COLO829 (cell line): ENCODE measurements at regions not wholly inside any gene's neighbourhood (a gene's known extent, or its start where the extent isn't known, plus 50 kb on each side); places are given as distances from the start of the nearest gene placed in this dataset.

Experiments
- DNase-seq: peaks from one replicate; pipeline ENCODE4 v3.0.0; 2012; ENCODE audit warnings: low spot score

DNA sequence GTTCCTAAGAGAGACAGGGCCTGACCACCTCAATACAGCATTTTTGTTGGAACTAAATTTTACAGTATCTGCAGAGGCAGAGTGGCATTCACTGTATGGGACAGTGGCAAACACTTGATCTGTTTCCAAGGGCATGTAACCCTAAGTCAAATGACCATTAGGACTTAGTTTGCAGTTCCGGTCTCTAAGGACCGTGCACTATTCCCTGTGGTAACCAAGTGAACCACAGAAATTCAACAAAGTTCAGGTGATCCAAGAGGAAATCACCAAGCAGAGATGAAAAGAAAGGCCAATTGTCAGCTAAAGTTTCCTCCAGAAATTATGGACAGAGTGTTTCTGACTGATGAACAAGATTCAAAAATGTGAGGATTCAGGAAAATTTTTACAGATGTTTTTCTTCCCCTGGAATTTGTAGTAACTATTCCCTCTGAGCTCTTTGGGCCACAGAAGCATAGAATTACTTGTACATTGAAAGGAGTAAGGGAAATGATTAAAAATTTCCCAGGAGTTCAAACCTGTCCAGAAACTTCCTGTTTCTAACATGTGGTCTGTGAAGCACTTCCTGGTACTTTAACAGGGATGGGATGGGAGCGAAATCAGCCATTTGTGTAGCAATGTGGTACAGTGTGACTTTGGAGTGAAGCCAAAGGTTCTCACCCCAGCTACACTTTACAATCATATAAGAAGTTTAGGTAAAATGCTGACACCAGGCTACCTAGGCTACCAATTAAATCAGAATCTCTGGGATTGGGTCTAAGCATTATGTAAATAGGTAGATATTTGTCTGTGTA, 266.1 kb upstream of the MAP3K1 start:
- no peak for DNase-seq

- DNase-seq, result no peak
Observed at GRCh38 chr5:56545016-56545415, 270.3 kb upstream of the MAP3K1 start.

DNA sequence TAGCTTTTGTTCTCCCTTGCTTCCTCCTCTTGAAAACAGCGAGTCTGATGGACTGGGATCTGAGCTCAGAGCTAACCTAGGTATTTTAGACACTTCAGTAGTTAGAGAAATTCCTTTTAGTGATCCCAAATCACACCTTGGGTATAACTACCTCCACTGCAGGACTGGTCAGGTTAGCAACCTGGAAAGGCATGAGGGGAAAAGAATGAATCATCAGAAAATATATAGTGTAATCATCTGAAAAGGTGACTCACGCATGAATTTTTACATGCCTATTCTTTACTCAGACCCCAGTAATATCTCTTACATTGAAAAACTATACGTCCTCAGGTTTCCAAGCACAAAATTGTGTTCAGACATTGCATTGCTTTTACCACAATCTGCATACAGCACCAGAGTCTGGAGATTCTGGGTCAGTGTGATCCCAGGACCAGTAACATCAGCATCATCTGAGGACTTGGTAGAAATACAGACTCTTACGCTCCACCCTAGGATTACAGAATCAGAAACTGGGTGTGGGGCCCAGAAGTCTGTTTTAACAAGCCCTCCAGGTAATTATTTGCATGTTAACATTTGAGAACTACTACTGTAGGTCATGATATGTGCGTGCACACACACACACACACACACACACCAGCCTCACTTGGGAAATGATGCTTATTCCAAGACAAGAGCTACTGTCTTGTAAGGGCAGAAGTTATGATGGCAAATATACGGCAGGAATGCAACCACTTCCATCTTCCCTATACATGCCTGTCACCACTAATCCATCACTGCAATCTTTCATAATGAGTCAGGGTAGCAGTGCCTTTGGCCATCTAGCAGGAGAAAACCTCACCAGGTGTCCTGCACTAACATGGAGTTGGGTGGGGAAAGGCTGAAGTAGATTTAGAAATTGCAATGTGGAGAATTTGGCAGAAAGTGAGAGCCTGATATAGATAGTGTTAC, 271.6 kb upstream of the MAP3K1 start:
- DNase-seq, result no peak

DNA sequence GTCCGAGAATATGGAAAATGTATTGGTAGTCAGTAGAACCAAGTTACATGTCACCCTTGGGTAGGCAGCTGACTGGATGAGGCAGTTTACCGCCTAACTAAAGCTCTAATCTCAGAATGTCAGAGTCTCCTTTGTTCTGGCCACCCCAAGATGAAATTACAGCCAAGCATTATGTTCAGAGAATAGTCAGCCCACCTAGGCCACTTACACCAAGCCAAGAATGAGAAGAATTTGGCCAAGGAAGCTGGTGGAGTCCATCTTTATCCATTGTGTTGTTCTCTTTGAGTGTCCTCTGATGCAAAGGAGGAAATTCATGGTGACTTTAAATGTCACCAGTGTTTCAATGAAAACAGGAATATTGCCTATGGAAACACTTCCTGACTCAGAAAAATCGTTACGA, 275.1 kb upstream of the MAP3K1 start:
- no peak for DNase-seq

GRCh38 chr5:56538580-56538979, 276.8 kb upstream of the MAP3K1 start:
- no peak for DNase-seq

DNA sequence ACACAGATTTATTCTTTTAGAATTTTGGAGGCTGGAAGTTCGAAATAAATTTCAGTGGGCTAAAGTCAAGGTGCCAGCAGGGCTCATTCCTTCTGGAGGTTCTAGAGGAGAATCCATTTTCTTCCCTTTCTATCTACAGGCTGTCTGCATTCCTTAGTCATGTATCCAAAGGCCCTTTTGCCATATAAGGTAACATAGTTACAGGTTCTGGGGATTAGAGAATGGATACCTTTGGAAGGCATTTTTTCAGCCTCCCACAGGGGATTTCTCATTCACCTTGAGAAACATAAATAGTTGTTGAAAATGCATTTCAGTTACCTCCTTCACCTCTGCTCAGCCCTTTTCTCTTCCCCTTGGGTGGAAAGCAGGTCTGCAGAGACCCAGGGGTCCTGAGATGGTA, 280.0 kb upstream of the MAP3K1 start:
- no peak for DNase-seq

GRCh38 chr5:56534102-56534829, 281.1 kb upstream of the MAP3K1 start:
- DNase-seq, result no peak

DNA sequence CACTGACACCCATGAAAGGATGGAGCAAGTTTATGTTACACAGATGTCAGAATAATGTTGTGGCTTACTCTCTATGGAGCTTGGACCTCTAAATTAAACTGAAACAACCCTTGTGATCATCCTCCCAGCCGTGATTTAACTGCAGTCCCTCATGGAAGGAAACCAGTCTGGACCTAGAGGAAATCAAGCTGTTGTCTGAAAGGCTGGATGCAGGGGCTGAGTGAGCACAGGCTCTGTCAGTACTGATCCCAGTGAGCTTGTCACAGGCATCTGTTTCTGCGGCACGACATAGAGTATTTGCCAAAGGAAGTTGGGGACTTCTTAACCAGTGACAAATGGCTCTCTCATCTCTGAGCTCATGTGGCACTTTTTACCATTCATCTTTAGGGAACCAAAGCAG, 282.9 kb upstream of the MAP3K1 start:
- no peak for DNase-seq

DNA sequence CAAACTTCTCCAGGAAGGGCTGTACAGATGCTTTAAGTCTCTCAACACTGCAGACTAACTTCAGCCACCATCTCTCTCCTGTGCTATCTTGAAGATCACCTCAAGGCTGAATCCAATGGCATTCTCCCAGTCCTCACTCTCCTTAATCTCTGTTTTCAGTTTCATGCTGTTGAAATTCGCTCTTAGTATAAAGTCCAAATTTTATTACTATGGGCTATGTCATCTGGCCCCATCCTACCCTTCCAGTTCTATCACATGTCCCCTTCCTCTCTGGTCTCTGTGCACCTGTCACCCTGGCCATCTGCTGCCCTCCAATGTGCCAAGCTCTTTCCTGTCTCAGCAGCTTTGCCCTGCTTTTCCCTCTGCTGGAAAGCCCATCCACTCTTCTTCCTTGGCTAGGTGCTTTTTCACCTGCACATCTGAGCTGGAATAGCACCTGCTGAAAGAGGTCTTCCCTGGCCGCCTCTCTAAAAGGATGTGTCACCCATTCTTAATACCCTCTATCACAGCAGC, 284.7 kb upstream of the MAP3K1 start:
- DNase-seq, result no peak

DNA sequence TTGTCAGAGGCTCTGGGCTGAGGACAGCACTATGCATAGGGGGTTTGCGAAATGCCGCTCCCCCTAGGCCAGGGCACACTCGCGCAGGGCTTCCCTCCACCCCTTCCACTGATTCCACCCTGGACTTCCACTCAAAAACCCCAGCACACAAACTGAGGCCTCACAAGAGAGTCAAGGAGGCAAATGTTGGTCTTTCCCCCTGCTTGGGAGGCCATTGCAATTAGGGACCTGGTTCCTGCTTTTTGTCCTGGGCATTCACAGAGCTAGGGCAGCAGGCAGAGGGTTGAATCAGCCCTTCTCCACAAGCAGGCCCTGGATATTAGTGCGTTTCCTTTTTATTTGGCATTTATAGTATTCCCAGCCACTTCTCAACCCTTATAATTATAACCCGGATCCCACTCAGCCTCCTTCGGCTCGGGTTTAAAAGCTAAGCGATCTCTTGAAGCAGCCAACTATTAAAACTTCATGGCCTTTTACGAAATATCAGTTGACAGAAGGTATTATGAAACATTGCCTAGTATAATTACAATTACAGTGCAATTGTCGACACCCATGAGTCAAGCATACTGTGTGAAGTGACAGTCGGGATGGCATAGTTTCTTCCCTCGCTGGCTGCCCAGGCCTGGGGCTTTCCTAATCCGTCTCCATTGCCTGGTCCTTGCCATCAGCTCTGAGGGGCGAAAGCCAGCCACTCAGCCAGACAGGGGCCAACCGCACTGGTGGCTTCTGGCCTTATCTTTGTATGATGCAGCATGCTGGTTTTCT, 285.5 kb upstream of the MAP3K1 start:
- DNase-seq, result no peak

DNA sequence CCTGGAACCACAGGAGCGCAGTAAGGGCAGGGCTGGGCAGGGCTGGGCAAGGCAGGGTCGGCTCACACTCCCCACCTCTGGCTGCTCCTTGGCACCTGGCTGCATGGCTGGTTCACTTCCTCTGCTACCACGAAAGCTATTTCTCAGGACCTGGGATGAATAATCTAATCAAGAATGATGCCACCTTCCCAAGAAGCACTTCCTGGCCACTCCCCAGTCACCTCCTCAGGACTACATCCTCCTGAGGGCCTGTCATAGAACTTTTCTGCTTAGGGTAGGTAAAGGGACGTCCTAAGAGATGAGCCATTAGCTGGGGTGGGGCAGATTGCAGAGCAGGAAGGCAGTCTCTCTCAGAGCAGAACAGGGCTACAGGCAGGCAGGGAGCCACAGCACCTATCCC, 288.2 kb upstream of the MAP3K1 start:
- no peak for DNase-seq

- DNase-seq, result no peak
Observed at GRCh38 chr5:56525113-56525512, 290.2 kb upstream of the MAP3K1 start.

- DNase-seq, result no peak
Observed at GRCh38 chr5:56523790-56524575, 290.9 kb upstream of the ANKRD55 start.

- DNase-seq, result no peak
Observed at GRCh38 chr5:56522960-56523359, 289.8 kb upstream of the ANKRD55 start.

GRCh38 chr5:56522169-56522568, 289.0 kb upstream of the ANKRD55 start:
- no peak for DNase-seq

DNA sequence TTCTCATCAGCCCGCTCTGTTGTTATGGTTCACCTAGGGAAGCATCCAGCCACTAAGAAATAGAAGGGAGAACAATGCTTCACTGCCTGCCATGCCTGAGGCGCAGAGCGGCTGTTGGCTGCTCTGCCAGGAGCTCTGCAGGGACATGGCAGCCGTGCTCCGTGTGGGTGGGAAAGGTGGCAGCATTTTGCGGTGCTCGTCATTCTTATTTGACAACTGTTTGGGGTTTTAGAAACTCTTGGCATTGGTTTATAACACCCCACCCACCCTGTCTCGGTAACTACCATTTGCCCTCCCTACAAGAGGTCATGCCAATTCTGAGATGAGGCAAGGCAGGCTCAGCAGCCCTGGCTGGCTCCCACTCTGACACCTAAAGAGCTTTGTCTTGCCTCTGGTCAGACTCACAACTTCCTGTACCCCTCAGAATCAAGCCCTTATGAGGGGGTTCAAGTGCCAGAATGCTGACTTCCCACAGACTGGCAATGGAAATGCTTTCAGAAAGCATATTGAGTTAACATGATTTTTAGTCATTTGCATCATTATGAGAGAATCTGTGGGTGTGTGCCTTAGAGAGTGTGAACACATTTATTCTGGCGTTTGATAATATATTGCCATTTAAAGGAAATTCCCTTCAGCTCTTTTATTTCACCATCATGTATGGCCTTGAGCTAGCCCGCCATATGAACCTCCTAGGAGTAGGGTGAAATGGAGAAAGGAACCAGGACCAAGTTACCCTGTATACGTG, 288.0 kb upstream of the ANKRD55 start:
- DNase-seq, result no peak

- DNase-seq, result no peak
Observed at GRCh38 chr5:56518820-56519219, 285.7 kb upstream of the ANKRD55 start.

DNA sequence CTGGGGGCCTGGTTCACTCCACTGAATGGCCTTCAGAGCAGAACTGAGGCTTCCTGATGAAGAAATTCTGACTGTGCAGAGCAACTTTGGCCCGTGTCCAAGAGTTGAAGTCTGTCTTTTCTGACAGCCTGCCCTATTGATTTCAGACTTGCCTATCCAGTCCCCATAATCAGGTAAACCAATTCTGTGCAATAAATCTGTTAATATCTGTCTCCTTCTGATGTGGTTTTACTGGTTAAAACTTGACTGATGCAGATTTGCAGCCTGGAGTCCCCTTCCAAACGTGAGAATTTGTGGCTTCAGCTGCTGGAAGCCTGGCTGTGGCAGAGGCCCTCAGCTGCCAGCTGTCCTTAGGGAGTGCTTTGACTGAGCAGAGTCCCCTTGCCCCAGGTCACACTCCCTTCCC, 283.9 kb upstream of the ANKRD55 start:
- no peak for DNase-seq

DNA sequence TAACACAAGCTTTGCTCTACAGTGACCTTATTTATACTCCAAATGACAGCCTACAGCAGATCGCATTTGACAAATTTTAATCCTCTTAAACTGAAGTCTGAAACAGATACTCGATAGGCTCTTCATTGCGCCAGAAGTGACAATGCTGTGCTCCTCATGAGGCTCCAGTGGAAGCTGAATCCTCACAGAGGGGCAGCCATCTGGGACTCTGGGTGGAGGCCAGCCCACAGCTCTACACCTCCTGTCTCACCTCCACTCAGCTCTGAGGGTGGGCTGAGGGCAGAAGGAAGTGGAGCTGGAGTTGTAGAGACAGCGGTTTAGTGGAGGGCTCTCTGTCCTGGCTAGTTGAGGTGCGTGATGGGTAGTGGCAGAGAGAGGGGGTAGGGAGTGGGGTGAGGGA, 283.3 kb upstream of the ANKRD55 start:
- DNase-seq, result no peak

- no peak for DNase-seq
Observed at GRCh38 chr5:56516035-56516434, 282.9 kb upstream of the ANKRD55 start.
